T-helper 1 cell treated with Interleukin-12 subunit alpha and Interleukin-12 subunit beta and Interleukin-4 antibody, amounts not matched to agents 30 ng/mL and 1 ng/mL, for 36 hours (primary cell): ENCODE measurements at regions not wholly inside any gene's neighbourhood (a gene's known extent, or its start where the extent isn't known, plus 50 kb on each side); places are given as distances from the start of the nearest gene placed in this dataset.

Source experiments
- intact Hi-C: fragments of 100-400 bp; cut with micrococcal nuclease; formaldehyde crosslinking; loops from one replicate; pipeline ENCODE4 v1.15.1; 2024

- intact Hi-C loops, result no loop called here
These were observed 614.7 kb downstream of the LTN1 start for GRCh38 chr21:28378026-28378425.

- intact Hi-C loops, result no loop called here
These were observed 616.8 kb downstream of the LTN1 start for GRCh38 chr21:28375708-28376385.

GRCh38 chr21:28374881-28375280 lies 617.8 kb downstream of the LTN1 start:
- intact Hi-C loops, result no loop called here

- intact Hi-C loops, result no loop called here
These were observed 621.0 kb downstream of the LTN1 start for GRCh38 chr21:28371713-28372112.

- intact Hi-C loops, result no loop called here
These were observed 633.4 kb downstream of the LTN1 start for GRCh38 chr21:28359300-28359699.

- intact Hi-C loops, result no loop called here
These were observed 634.0 kb downstream of the LTN1 start for GRCh38 chr21:28358702-28359101.

GRCh38 chr21:28358170-28358569 lies 634.5 kb downstream of the LTN1 start:
- intact Hi-C loops, result no loop called here

- intact Hi-C loops, result no loop called here
These were observed 634.9 kb downstream of the LTN1 start for GRCh38 chr21:28357743-28358142.

- intact Hi-C loops, result no loop called here
These were observed 636.3 kb downstream of the LTN1 start for GRCh38 chr21:28356422-28356821.

- intact Hi-C loops, result no loop called here
These were observed 646.7 kb downstream of the LTN1 start for GRCh38 chr21:28345934-28346333.

GRCh38 chr21:28344985-28345384 lies 647.7 kb downstream of the LTN1 start:
- intact Hi-C loops, result no loop called here

- intact Hi-C loops, result no loop called here
These were observed 650.4 kb downstream of the LTN1 start for GRCh38 chr21:28342212-28342810.

- intact Hi-C loops, result loop anchor here (5.0 kb wide), 1 partner anchor 1492 kb away; the partner anchor contains the start of gene ADAMTS1
These were observed 653.3 kb downstream of the LTN1 start for GRCh38 chr21:28339403-28339802.

- intact Hi-C loops, result loop anchor here (5.0 kb wide), 1 partner anchor 1492 kb away; the partner anchor contains the start of gene ADAMTS1
These were observed 653.9 kb downstream of the LTN1 start for GRCh38 chr21:28338701-28339305.

GRCh38 chr21:28337315-28337714 lies 655.4 kb downstream of the LTN1 start:
- intact Hi-C loops, result loop anchor here (5.0 kb wide), 1 partner anchor 1490 kb away; the partner anchor contains the start of gene ADAMTS1

GRCh38 chr21:28336314-28336713 lies 656.4 kb downstream of the LTN1 start:
- intact Hi-C loops, result loop anchor here (5.0 kb wide), 1 partner anchor 1489 kb away; the partner anchor contains the start of gene ADAMTS1

GRCh38 chr21:28334407-28334806 lies 658.3 kb downstream of the LTN1 start:
- intact Hi-C loops, result no loop called here

GRCh38 chr21:28333578-28334075 lies 659.0 kb downstream of the LTN1 start:
- intact Hi-C loops, result no loop called here

GRCh38 chr21:28332796-28333195 lies 659.9 kb downstream of the LTN1 start:
- intact Hi-C loops, result no loop called here

- intact Hi-C loops, result no loop called here
These were observed 667.1 kb downstream of the LTN1 start for GRCh38 chr21:28325618-28326017.

- intact Hi-C loops, result no loop called here
These were observed 668.0 kb downstream of the LTN1 start for GRCh38 chr21:28324690-28325089.
